HG03159 (cell line): ENCODE measurements at regions not wholly inside any gene's neighbourhood (a gene's known extent, or its start where the extent isn't known, plus 50 kb on each side); places are given as distances from the start of the nearest gene placed in this dataset.

Experiments
- ATAC-seq: cut with Tn5 transposase; IDR thresholded peaks from one replicate; pipeline ENCODE4 v1.9.1; 2021; ENCODE audit warnings: mild to moderate bottlenecking, moderate library complexity; ENCODE audit not compliant: unreplicated experiment

GRCh38 chr7:91812388-91812787, 68.1 kb downstream of the MTERF1 start:
- no peak for ATAC-seq

GRCh38 chr7:91814189-91814588, 66.3 kb downstream of the MTERF1 start:
- ATAC-seq, result peak; percentile 64
